Smooth muscle cell (in vitro differentiated cells): ENCODE measurements at regions not wholly inside any gene's neighbourhood (a gene's known extent, or its start where the extent isn't known, plus 50 kb on each side); places are given as distances from the start of the nearest gene placed in this dataset.

Source experiments
- DNase-seq: peaks from one replicate; lab custom pipeline; 2025; ENCODE audit not compliant: unreplicated experiment; lab: John Stamatoyannopoulos, UW
- H2AFZ ChIP-seq: fragments of 200-600 bp; sonication (generic); 2 replicates; pipeline ENCODE4 v1.6.0; 2016; ENCODE audit warnings: antibody characterized with exemption, low read depth, mild to moderate bottlenecking
- H3F3A ChIP-seq: fragments of 200-600 bp; sonication (generic); 2 replicates; pipeline ENCODE4 v1.6.0; 2017; ENCODE audit warnings: antibody characterized with exemption, low read depth
- H3K27ac ChIP-seq: fragments of 200-600 bp; sonication (generic); 2 replicates; pipeline ENCODE4 v1.5.1; 2016; ENCODE audit warnings: low read depth, mild to moderate bottlenecking
- H3K27me3 ChIP-seq: fragments of 200-600 bp; sonication (generic); 2 replicates; pipeline ENCODE4 v1.6.1; 2016; ENCODE audit warnings: low read depth, mild to moderate bottlenecking
- H3K36me3 ChIP-seq: fragments of 200-600 bp; sonication (generic); 2 replicates; pipeline ENCODE4 v1.5.1; 2016; ENCODE audit warnings: low read depth
- H3K4me1 ChIP-seq: fragments of 200-600 bp; sonication (generic); 2 replicates; pipeline ENCODE4 v1.5.1; 2016; ENCODE audit warnings: low read depth
- H3K4me2 ChIP-seq: fragments of 200-600 bp; sonication (generic); 2 replicates; pipeline ENCODE4 v1.6.0; 2016; ENCODE audit warnings: mild to moderate bottlenecking
- H3K4me3 ChIP-seq: fragments of 200-600 bp; sonication (generic); 2 replicates; pipeline ENCODE4 v1.5.1; 2016; ENCODE audit warnings: mild to moderate bottlenecking
- H3K79me2 ChIP-seq: fragments of 200-600 bp; sonication (generic); 2 replicates; pipeline ENCODE4 v1.6.0; 2016; ENCODE audit warnings: low read depth, mild to moderate bottlenecking
- H3K9ac ChIP-seq: fragments of 200-600 bp; sonication (generic); 2 replicates; pipeline ENCODE4 v1.6.0; 2016; ENCODE audit warnings: low read depth
- H3K9me3 ChIP-seq: fragments of 200-600 bp; sonication (generic); replicated peaks from 2 replicates; pipeline ENCODE4 v1.5.1; 2016; ENCODE audit warnings: low read depth
- H4K20me1 ChIP-seq: fragments of 200-600 bp; sonication (generic); 2 replicates; pipeline ENCODE4 v1.6.0; 2016; ENCODE audit warnings: low read depth
- CTCF ChIP-seq: fragments of 200-600 bp; sonication (generic); IDR thresholded peaks from 2 replicates; pipeline ENCODE4 v1.5.1; 2017; ENCODE audit warnings: borderline replicate concordance, mild to moderate bottlenecking, antibody characterized with exemption; ENCODE audit not compliant: insufficient read depth, poor library complexity, severe bottlenecking
- WGBS: methylation state at CpG from one replicate; pipeline ENCODE4 v1.1.7; 2016; ENCODE audit warnings: low lambda C conversion rate; 5-methylcytosine and 5-hydroxymethylcytosine counted together

- no peak for DNase-seq
- no peaks in the 10 kb centered on the region for H4K20me1 ChIP-seq
- H3K9ac ChIP-seq: no peak overlapping the region
- no peak overlapping the region for H3K4me2 ChIP-seq
- H2AFZ ChIP-seq: no peak overlapping the region
- peaks cover 14% of the 10 kb centered on the region for H3K27me3 ChIP-seq
- H3K27ac ChIP-seq: no peak overlapping the region
- H3K9me3 ChIP-seq: no peaks in the 10 kb centered on the region
- no peak for TF ChIP-seq CTCF
- H3K36me3 ChIP-seq: no peaks in the 10 kb centered on the region
- WGBS: 85% methylated on average over 5 of the region's 5 CpGs
- H3K79me2 ChIP-seq: no peaks in the 10 kb centered on the region
- no peaks in the 10 kb centered on the region for H3K4me1 ChIP-seq
- H3K4me3 ChIP-seq: no peak overlapping the region
- no peaks in the 10 kb centered on the region for H3F3A ChIP-seq
Observed at GRCh38 chr4:186342582-186342981, 76.6 kb downstream of the F11 start.

GRCh38 chr4:186341655-186342054 lies 75.7 kb downstream of the F11 start:
- Histone ChIP-seq H3K4me2 (no peak overlapping the region), H4K20me1 (no peaks in the 10 kb centered on the region), H3K27ac (no peak overlapping the region), H3K27me3 (peaks cover 5% of the 10 kb centered on the region), H3K79me2 (no peaks in the 10 kb centered on the region), H3F3A (no peaks in the 10 kb centered on the region), H2AFZ (no peak overlapping the region), H3K4me1 (no peaks in the 10 kb centered on the region), H3K36me3 (no peaks in the 10 kb centered on the region), H3K9ac (no peak overlapping the region), H3K9me3 (no peaks in the 10 kb centered on the region), H3K4me3 (no peak overlapping the region)
- DNase-seq: no peak
- TF ChIP-seq CTCF: no peak
- 95% methylated on average over 5 of the region's 5 CpGs for WGBS
